Mesothelial cell of epicardium (in vitro differentiated cells): ENCODE measurements at regions not wholly inside any gene's neighbourhood (a gene's known extent, or its start where the extent isn't known, plus 50 kb on each side); places are given as distances from the start of the nearest gene placed in this dataset.

Experiments used
- DNase-seq, 2 experiments: peaks; one replicate each; pipeline ENCODE4 v3.0.0; 2021; ENCODE audit warnings: low spot score in 2 of 2; ENCODE audit not compliant: unreplicated experiment in 2 of 2
- H3K27ac Mint-ChIP-seq: 2 replicates; pipeline ENCODE4 v1.8.0; 2021; ENCODE audit warnings: mixed read lengths
- H3K27me3 Mint-ChIP-seq: 2 replicates; pipeline ENCODE4 v1.8.0; 2021; ENCODE audit warnings: low read depth, mixed read lengths
- H3K36me3 Mint-ChIP-seq: 2 replicates; pipeline ENCODE4 v1.8.0; 2021; ENCODE audit warnings: mixed read lengths
- H3K4me1 Mint-ChIP-seq: 2 replicates; pipeline ENCODE4 v1.8.0; 2021; ENCODE audit warnings: mixed read lengths
- H3K4me3 Mint-ChIP-seq: 2 replicates; pipeline ENCODE4 v1.8.0; 2021; ENCODE audit warnings: mild to moderate bottlenecking, moderate library complexity, mixed read lengths
- H3K9me3 Mint-ChIP-seq: 2 replicates; pipeline ENCODE4 v1.8.0; 2021; ENCODE audit warnings: mixed read lengths
- TF ChIP-seq, protein P1 (sequence below): fragments of 200-600 bp; sonication (generic); IDR thresholded peaks from one replicate; pipeline ENCODE4 v1.5.0; 2021; ENCODE audit warnings: antibody characterized with exemption; ENCODE audit not compliant: unreplicated experiment

DNA sequence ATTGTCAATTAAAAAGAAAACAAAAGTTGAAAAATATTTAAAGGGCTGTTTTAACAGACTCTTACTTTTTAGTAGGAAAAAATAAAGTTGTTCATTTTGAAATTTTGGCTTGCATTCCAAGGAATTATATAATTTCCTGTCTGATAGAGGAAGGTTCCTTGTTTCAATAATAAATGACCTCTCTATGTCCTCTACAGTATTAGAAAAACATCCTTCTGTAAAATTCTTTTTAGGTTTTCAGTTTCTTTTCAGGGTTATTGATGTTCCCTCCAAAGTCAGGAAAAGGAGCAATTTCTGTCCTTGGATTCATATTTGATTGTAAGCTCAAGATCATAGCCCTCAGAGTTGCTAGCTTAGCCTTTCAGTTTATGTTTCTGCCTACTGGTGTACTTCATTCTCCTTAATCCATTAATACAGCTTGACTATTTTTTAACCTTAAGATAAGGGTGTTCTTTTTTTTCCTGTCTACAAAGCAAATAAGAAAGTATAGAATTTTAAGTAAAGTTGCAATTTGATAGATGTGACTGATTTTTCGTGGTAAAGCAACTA, 125.2 kb upstream of the COL3A1 start:
- DNase-seq = no peak
- Mint-ChIP-seq H3K4me1 (peaks cover 31% of the 10 kb centered on the region), H3K9me3 (peaks cover 21% of the 10 kb centered on the region), H3K4me3 (no peak overlapping the region), H3K27me3 (no peaks in the 10 kb centered on the region), H3K27ac (peak overlapping the region; percentile 74), H3K36me3 (peaks cover 12% of the 10 kb centered on the region)
- TF ChIP-seq, protein P1, sequence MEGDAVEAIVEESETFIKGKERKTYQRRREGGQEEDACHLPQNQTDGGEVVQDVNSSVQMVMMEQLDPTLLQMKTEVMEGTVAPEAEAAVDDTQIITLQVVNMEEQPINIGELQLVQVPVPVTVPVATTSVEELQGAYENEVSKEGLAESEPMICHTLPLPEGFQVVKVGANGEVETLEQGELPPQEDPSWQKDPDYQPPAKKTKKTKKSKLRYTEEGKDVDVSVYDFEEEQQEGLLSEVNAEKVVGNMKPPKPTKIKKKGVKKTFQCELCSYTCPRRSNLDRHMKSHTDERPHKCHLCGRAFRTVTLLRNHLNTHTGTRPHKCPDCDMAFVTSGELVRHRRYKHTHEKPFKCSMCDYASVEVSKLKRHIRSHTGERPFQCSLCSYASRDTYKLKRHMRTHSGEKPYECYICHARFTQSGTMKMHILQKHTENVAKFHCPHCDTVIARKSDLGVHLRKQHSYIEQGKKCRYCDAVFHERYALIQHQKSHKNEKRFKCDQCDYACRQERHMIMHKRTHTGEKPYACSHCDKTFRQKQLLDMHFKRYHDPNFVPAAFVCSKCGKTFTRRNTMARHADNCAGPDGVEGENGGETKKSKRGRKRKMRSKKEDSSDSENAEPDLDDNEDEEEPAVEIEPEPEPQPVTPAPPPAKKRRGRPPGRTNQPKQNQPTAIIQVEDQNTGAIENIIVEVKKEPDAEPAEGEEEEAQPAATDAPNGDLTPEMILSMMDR = no peak

DNA sequence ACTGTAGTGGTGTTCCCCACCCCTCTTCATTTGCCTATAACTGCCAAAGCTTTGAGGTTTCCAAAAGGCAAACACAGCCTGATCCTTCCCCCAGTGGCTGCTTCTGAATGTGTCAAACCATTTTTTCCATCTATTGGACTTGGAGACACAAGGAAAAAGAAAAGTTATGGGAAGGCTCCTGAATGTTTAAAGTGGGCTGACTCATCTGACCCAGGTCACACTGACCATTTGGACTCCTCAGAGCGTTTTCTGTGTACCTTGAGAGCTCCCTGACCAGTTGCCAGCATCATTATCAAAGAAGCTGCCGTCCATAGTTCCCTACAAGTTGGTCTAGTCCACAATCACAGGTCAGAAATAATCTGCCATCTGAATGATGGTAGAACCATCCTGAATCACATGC, 123.4 kb upstream of the COL3A1 start:
- H3K4me1 Mint-ChIP-seq = peaks cover 44% of the 10 kb centered on the region

DNA sequence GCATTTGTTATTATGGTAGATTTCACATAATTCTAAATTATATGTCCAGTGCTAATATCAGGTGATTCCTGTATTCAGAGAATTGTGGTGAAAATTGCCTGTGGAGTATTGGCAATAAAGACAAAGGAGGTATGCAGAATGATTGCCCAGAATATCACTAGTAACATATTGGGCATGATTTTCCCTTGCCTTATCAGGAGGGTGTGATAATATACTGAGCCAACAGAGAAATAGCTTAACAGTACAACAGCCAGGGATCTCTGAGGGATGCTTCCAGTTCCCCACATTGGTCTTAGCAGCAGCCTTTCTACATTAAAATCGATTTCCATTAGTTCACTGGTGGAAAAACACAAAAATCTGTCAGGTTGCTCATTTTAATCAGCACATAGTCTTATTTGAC, 122.9 kb upstream of the COL3A1 start:
- no peak overlapping the region for H3K4me3 Mint-ChIP-seq
- peaks cover 46% of the 10 kb centered on the region for H3K4me1 Mint-ChIP-seq
- peaks cover 14% of the 10 kb centered on the region for H3K9me3 Mint-ChIP-seq
- H3K36me3 Mint-ChIP-seq = peaks cover 2% of the 10 kb centered on the region
- TF ChIP-seq, protein P1 = no peak
- H3K27ac Mint-ChIP-seq = no peak overlapping the region
- H3K27me3 Mint-ChIP-seq = no peaks in the 10 kb centered on the region
- DNase-seq = no peak

More for the DNA sequence above, 123.4 kb upstream of the COL3A1 start:
- Mint-ChIP-seq H3K9me3 (peaks cover 14% of the 10 kb centered on the region), H3K36me3 (peaks cover 2% of the 10 kb centered on the region), H3K27me3 (no peaks in the 10 kb centered on the region), H3K27ac (peak overlapping the region; percentile 16), H3K4me3 (no peak overlapping the region)
- TF ChIP-seq, protein P1 = no peak
- no peak for DNase-seq

DNA sequence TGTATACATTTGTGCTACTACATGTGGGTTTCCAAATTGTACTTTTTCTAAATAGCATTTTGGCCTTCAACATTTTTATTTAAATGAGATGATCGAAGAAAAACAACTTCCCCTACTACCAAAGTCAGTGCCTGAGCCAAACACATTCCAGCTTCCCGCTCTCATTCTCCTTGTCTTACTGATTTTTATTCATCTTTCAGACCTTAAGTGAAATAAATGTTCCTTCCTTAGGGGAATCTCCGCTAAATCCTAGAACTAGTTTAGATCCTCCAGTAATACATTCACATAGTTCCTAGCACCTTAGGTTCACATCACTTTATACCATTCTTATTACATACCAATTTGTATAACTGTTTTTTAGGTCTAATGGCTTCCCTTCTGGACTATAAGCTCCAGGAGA, 122.3 kb upstream of the COL3A1 start:
- Mint-ChIP-seq H3K4me3 (no peak overlapping the region), H3K27me3 (no peaks in the 10 kb centered on the region), H3K36me3 (no peaks in the 10 kb centered on the region), H3K9me3 (peaks cover 9% of the 10 kb centered on the region), H3K4me1 (peaks cover 46% of the 10 kb centered on the region), H3K27ac (no peak overlapping the region)
- DNase-seq = no peak
- TF ChIP-seq, protein P1 = no peak

DNA sequence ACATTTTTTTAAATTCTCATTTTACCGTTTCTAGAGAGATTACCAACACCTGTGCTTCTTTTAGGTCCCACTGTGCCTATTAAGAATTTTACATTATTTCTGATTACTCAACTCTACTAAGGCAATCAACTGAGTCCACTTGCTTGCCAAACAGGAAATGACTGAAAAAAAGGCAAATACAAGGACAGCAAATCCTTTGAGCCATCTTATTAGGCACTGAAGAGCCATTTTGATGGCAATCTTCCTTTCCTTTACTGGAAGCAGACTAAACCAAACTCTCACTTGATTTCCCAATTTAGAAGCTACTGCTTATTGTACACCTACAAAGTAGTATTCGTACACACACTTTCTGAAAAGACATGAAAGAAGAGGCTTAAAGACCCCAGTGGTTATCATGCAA, 121.4 kb upstream of the COL3A1 start:
- H3K4me1 Mint-ChIP-seq = peaks cover 50% of the 10 kb centered on the region
- H3K36me3 Mint-ChIP-seq = no peaks in the 10 kb centered on the region
- peak overlapping the region; percentile 67 for H3K27ac Mint-ChIP-seq
- TF ChIP-seq, protein P1 = no peak
- H3K4me3 Mint-ChIP-seq = no peak overlapping the region
- peaks cover 14% of the 10 kb centered on the region for H3K9me3 Mint-ChIP-seq
- DNase-seq = no peak
- no peaks in the 10 kb centered on the region for H3K27me3 Mint-ChIP-seq

DNA sequence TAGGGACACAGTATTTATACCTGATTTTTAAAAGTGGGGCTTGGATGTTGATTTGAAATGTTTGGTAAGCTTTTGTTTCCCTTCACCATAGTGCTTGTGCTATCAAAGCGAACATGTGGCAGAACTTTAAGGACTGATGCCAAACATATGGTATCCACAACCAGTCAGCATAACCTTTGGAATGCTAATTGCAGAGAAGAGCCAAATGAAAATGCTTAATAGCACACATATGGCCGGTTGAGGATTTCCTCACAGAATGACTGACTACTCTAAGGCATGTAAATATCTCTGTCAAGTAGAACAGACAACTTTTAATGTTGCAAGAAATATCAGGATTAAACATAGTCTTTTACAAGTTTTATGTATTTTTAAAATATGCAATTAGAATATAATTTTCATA, 120.9 kb upstream of the COL3A1 start:
- H3K27ac Mint-ChIP-seq = peak overlapping the region; percentile 67
- H3K9me3 Mint-ChIP-seq = peaks cover 14% of the 10 kb centered on the region
- peaks cover 50% of the 10 kb centered on the region for H3K4me1 Mint-ChIP-seq
- H3K36me3 Mint-ChIP-seq = no peaks in the 10 kb centered on the region
- no peaks in the 10 kb centered on the region for H3K27me3 Mint-ChIP-seq
- H3K4me3 Mint-ChIP-seq = no peak overlapping the region
- TF ChIP-seq, protein P1 = no peak
- DNase-seq = no peak
